ENCODE measurements at regions not wholly inside any gene's neighbourhood (a gene's known extent, or its start where the extent isn't known, plus 50 kb on each side); places are given as distances from the start of the nearest gene placed in this dataset.

- TF ChIP-seq CTCF (conservative IDR thresholded peaks at IDR 0.05; ENCODE audit: low read depth in 2 of 2) (no peak), POLR2AphosphoS5 (IDR thresholded peaks at IDR 0.05; ENCODE audit: low read depth) (no peak), CREB1 (CRISPR knock-in tag; IDR thresholded peaks at IDR 0.05; ENCODE audit: low read depth) (no peak), EZH2 (IDR thresholded peaks at IDR 0.05; ENCODE audit: low read depth, unreplicated experiment) (no peak), REST (IDR thresholded peaks at IDR 0.05; ENCODE audit: unreplicated experiment) (no peak), NANOG (IDR thresholded peaks at IDR 0.05; ENCODE audit: borderline replicate concordance) (no peak), EZH2phosphoT487 (IDR thresholded peaks at IDR 0.05; ENCODE audit: unreplicated experiment) (no peak), ETS1 (IDR thresholded peaks at IDR 0.05) (no peak), ZNF114 (CRISPR knock-in tag; IDR thresholded peaks at IDR 0.05) (no peak), JUNB (IDR thresholded peaks at IDR 0.05; ENCODE audit: unreplicated experiment) (no peak), STAT1 (IDR thresholded peaks at IDR 0.05; ENCODE audit: unreplicated experiment) (no peak), ZNF331 (CRISPR knock-in tag; IDR thresholded peaks at IDR 0.05; ENCODE audit: low read depth) (no peak), ZNF462 (CRISPR knock-in tag; IDR thresholded peaks at IDR 0.05) (no peak)
Observed at GRCh38 chr6:8201679-8202078, 99.3 kb upstream of the EEF1E1 start.

All from GM23338 (cell line).